Stimulated activated CD8-positive, alpha-beta memory T cell treated with anti-CD3 and anti-CD28 coated beads, Interleukin-7, amount 100 ng/mL, for 1 hour (primary cell): ENCODE measurements at regions not wholly inside any gene's neighbourhood (a gene's known extent, or its start where the extent isn't known, plus 50 kb on each side); places are given as distances from the start of the nearest gene placed in this dataset.
A peak's percentile ranks its signal among the peaks of the same experiment; 100 is the strongest.

Experiments used
- DNase-seq, 2 donors: peaks; one replicate each; pipeline ENCODE4 v3.0.0-alpha.2; 2020; ENCODE audit warnings: low read depth in 2 of 2

- no peak for DNase-seq
Measured at GRCh38 chr5:110031402-110032140, 341.8 kb downstream of the MAN2A1 start.

GRCh38 chr5:110032376-110032775, 342.6 kb downstream of the MAN2A1 start:
- no peak for DNase-seq

GRCh38 chr5:110034056-110034600, 344.4 kb downstream of the MAN2A1 start:
- DNase-seq, result no peak

- DNase-seq, result no peak
Measured at GRCh38 chr5:110038297-110038997, 348.7 kb downstream of the MAN2A1 start.

GRCh38 chr5:110040178-110040577, 350.5 kb downstream of the MAN2A1 start:
- DNase-seq, result no peak

- no peak for DNase-seq
Measured at GRCh38 chr5:110043025-110043424, 353.3 kb downstream of the MAN2A1 start.

GRCh38 chr5:110045158-110045557, 355.4 kb downstream of the MAN2A1 start:
- no peak for DNase-seq

- no peak for DNase-seq
Measured at GRCh38 chr5:110048491-110048890, 358.8 kb downstream of the MAN2A1 start.

GRCh38 chr5:110049816-110050215, 360.1 kb downstream of the MAN2A1 start:
- DNase-seq, result no peak

- DNase-seq, result no peak
Measured at GRCh38 chr5:110050640-110051345, 361.1 kb downstream of the MAN2A1 start.

GRCh38 chr5:110053205-110053604, 363.5 kb downstream of the MAN2A1 start:
- DNase-seq, result no peak

GRCh38 chr5:110053824-110054223, 364.1 kb downstream of the MAN2A1 start:
- no peak for DNase-seq

GRCh38 chr5:110054240-110054639, 364.5 kb downstream of the MAN2A1 start:
- DNase-seq, result peak; percentile 20 to 26

- DNase-seq, result no peak
Measured at GRCh38 chr5:110055302-110055701, 365.6 kb downstream of the MAN2A1 start.

GRCh38 chr5:110056580-110057114, 366.9 kb downstream of the MAN2A1 start:
- DNase-seq, result no peak

GRCh38 chr5:110058175-110058574, 368.4 kb downstream of the MAN2A1 start:
- DNase-seq, result no peak

GRCh38 chr5:110062246-110062645, 372.5 kb downstream of the MAN2A1 start:
- no peak for DNase-seq

GRCh38 chr5:110063640-110064602, 374.2 kb downstream of the MAN2A1 start:
- no peak for DNase-seq

GRCh38 chr5:110064603-110065268, 375.0 kb downstream of the MAN2A1 start:
- no peak for DNase-seq

- no peak for DNase-seq
Measured at GRCh38 chr5:110070836-110071235, 381.1 kb downstream of the MAN2A1 start.
